Adrenal gland (tissue), 9 donors: ENCODE measurements at regions not wholly inside any gene's neighbourhood (a gene's known extent, or its start where the extent isn't known, plus 50 kb on each side); places are given as distances from the start of the nearest gene placed in this dataset.
A peak's percentile ranks its signal among the peaks of the same experiment; 100 is the strongest.

Source experiments
- DNase-seq, 7 donors: peaks; one replicate each; pipeline ENCODE4 v3.0.0-alpha.2; 2019 to 2020
- H3K27ac ChIP-seq, 5 donors: fragments of 200-600 bp; sonication (generic) in 4 of 5; 1 replicate in 3 of 5; 2 replicates in 2 of 5; pipeline versions ENCODE4 v1.5.1 to v1.8.0; 2016 to 2020; ENCODE audit warnings: mild to moderate bottlenecking in 1 of 5
- H3K27me3 ChIP-seq: fragments of 200-600 bp; 2 replicates; pipeline ENCODE4 v1.8.0; 2021
- H3K36me3 ChIP-seq, 2 donors: fragments of 200-600 bp; replicated peaks in 1 of 2; 1 replicate in 1 of 2; 2 replicates in 1 of 2; pipeline versions ENCODE4 v1.5.1 to v1.8.0; 2018 to 2022
- H3K4me1 ChIP-seq, 2 donors: fragments of 200-600 bp; replicated peaks in 1 of 2; 1 replicate in 1 of 2; 2 replicates in 1 of 2; pipeline versions ENCODE4 v1.5.1 to v1.8.0; 2018 to 2021
- H3K4me3 ChIP-seq, 4 donors: fragments of 200-600 bp; sonication (generic) in 3 of 4; one replicate each; pipeline ENCODE4 v1.5.1; 2016 to 2018
- H3K9me3 ChIP-seq, 3 donors: fragments of 200-600 bp; sonication (generic) in 1 of 3; replicated peaks in 1 of 3; 1 replicate in 2 of 3; 2 replicates in 1 of 3; pipeline versions ENCODE4 v1.5.1 to v1.8.0; 2016 to 2021
- CTCF ChIP-seq, 6 experiments: fragments of 450-650 bp in 4 of 6; fragments of 200-600 bp in 2 of 6; sonication (generic) in 1 of 6; IDR thresholded peaks; 1 replicate in 5 of 6; 2 replicates in 1 of 6; pipeline versions ENCODE4 v1.5.1 to v1.8.0; 2016 to 2021; ENCODE audit warnings: antibody characterized with exemption in 6 of 6, mild to moderate bottlenecking in 2 of 6, moderate library complexity in 1 of 6
- POLR2A ChIP-seq, 2 donors: fragments of 450-650 bp; IDR thresholded peaks; one replicate each; pipeline ENCODE4 v1.6.1; 2017; ENCODE audit warnings: antibody characterized with exemption in 2 of 2, mild to moderate bottlenecking in 2 of 2, moderate library complexity in 1 of 2
- WGBS, 4 donors: extraction: QIAGEN DNeasy Blood & Tissue Kit in 2 of 4; methylation state at CpG; one replicate each; pipeline versions ENCODE4 v1.1.5 to v1.1.7; 2013 to 2017; 5-methylcytosine and 5-hydroxymethylcytosine counted together
- intact Hi-C, 2 donors: fragments of 100-400 bp; cut with DNase I; formaldehyde crosslinking; loops; one replicate each; pipeline versions ENCODE4 v1.14.1 to v1.15.0; 2022 to 2023
- donor health status: healthy with polysubstance abuse.
- donor health status: Bipolar disorder and iron deficiency.
- donor health status: DM: yes; HTN: yes; CAD: no.
- donor health status: DM: no; HTN: no; CAD: no.
- donor health status: DM: no; HTN: no; CAD: no.

GRCh38 chr16:73568769-73569168 is 520.8 kb upstream of the ZFHX3 start:
- WGBS, 4 donors, result 67 to 94% (median 81%) methylated on average over 10 of the region's 10 CpGs
- Histone ChIP-seq H3K27ac (no peak overlapping the region), H3K9me3 (no peaks in the 10 kb centered on the region), H3K36me3 (no peaks in the 10 kb centered on the region), H3K4me3 (no peak overlapping the region), H3K27me3 (no peaks in the 10 kb centered on the region), H3K4me1 (no peaks in the 10 kb centered on the region)
- DNase-seq, result no peak
- TF ChIP-seq POLR2A (IDR thresholded peaks at IDR 0.05) (no peak), CTCF (IDR thresholded peaks at IDR 0.05) (no peak)
- intact Hi-C loops, result loop anchor here in 1 of 2 donors (10.0 kb wide), 1 partner anchor 306 kb away; no protein-coding TSS in a partner anchor

GRCh38 chr16:73565925-73566324 is 518.0 kb upstream of the ZFHX3 start:
- TF ChIP-seq CTCF (IDR thresholded peaks at IDR 0.05) (no peak), POLR2A (IDR thresholded peaks at IDR 0.05) (no peak)
- intact Hi-C loops, result loop anchor here in 1 of 2 donors (10.0 kb wide), 1 partner anchor 309 kb away; no protein-coding TSS in a partner anchor
- 85 to 95% (median 89%) methylated on average over 2 to 3 of the region's 3 CpGs for WGBS, 4 donors

GRCh38 chr16:73565263-73565662 is 517.3 kb upstream of the ZFHX3 start:
- WGBS, 4 donors, result 47 to 56% (median 53%) methylated on average over 7 of the region's 7 CpGs
- Histone ChIP-seq H3K27ac (no peak overlapping the region), H3K4me1 (no peaks in the 10 kb centered on the region), H3K36me3 (no peaks in the 10 kb centered on the region), H3K27me3 (no peaks in the 10 kb centered on the region), H3K4me3 (no peak overlapping the region), H3K9me3 (no peaks in the 10 kb centered on the region)
- DNase-seq, result no peak
- intact Hi-C loops, result loop anchor here in 1 of 2 donors (10.0 kb wide), 1 partner anchor 310 kb away; no protein-coding TSS in a partner anchor
- TF ChIP-seq CTCF (IDR thresholded peaks at IDR 0.05) (peak in 4 of 6 experiments; percentile 22 to 42 (median 41)), POLR2A (IDR thresholded peaks at IDR 0.05) (no peak)

More at GRCh38 chr16:73565925-73566324, 518.0 kb upstream of the ZFHX3 start:
- no peaks in the 10 kb centered on the region for H3K27me3 ChIP-seq
- no peak overlapping the region for H3K27ac ChIP-seq
- no peaks in the 10 kb centered on the region for H3K36me3 ChIP-seq
- H3K4me3 ChIP-seq, result no peak overlapping the region
- no peaks in the 10 kb centered on the region for H3K4me1 ChIP-seq
- no peaks in the 10 kb centered on the region for H3K9me3 ChIP-seq
- DNase-seq, result no peak

GRCh38 chr16:73563709-73564108 is 515.8 kb upstream of the ZFHX3 start:
- TF ChIP-seq CTCF (IDR thresholded peaks at IDR 0.05), result no peak
- TF ChIP-seq POLR2A (IDR thresholded peaks at IDR 0.05), result no peak
- Histone ChIP-seq H3K4me3 (no peak overlapping the region), H3K27me3 (no peaks in the 10 kb centered on the region), H3K9me3 (no peaks in the 10 kb centered on the region), H3K4me1 (no peaks in the 10 kb centered on the region), H3K27ac (no peak overlapping the region), H3K36me3 (no peaks in the 10 kb centered on the region)
- DNase-seq, result no peak
- WGBS, 4 donors, result 89 to 96% (median 92%) methylated on average over 3 of the region's 3 CpGs
- intact Hi-C loops, result loop anchor here in 1 of 2 donors (10.0 kb wide), 1 partner anchor 311 kb away; no protein-coding TSS in a partner anchor
